ENCODE measurements at regions not wholly inside any gene's neighbourhood (a gene's known extent, or its start where the extent isn't known, plus 50 kb on each side); places are given as distances from the start of the nearest gene placed in this dataset.
"Not testable (repeated sequence)": the region's sequence is repeated elsewhere in the genome, so short reads cannot be mapped to it uniquely, and the experiment has no call there.

- no peak for TF ChIP-seq CTCF (IDR thresholded peaks at IDR 0.05; ENCODE audit: control extremely low read depth, extremely low read depth, low read depth, missing control alignments)
- no peak for DNase-seq (ENCODE audit: extremely low spot score)
- POLR2A ChIA-PET, result no interaction called here
- CTCF ChIA-PET, result interaction anchor here (1.1 to 1.4 kb wide), 2 partner anchors 10 to 20 kb away, joined by 3 read pairs; no protein-coding TSS in a partner anchor
Measured at GRCh38 chr2:121150713-121151112, 134.3 kb downstream of the TFCP2L1 start.

DNA sequence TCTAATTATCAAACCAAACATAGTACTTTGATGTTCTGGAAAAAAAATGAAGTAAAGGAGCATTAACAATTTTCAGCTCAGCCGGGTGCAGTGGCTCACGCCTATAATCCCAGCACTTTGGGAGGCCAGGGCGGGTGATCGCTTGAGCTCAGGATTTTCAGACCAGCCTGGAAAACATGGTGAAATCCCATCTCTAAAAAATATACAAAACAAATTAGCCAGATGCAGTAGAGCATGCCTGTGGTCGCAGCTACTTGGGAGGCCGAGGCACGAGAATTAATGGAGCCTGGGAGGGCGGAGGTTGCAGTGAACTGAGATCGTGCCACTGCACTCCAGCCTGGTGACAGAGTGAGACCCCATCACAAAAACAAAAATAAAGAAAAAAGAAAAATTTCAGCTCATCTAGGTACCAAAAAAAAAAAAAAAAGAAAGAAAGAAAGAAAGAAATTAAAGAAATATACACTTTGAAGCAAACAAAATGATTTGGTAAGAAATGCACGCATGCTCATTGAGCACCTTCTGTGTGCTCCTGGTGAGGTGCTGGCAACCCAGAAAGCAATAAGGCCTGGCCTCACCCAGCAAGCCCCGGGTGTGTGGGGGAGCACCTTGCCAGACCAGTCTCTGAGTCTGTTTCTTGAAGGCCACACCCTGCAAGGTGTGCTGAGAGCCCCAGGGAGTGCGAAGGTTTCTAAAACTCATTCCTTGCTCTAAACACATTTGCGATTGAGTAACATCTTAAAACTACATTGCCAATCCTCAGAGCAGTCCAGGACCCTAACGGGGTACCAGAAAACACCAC is 133.5 kb downstream of the TFCP2L1 start:
- ChIA-PET CTCF (interaction anchor here (1.1 kb wide), 1 partner anchor 9 kb away, joined by 3 read pairs; no protein-coding TSS in a partner anchor), POLR2A (no interaction called here)
- DNase-seq (ENCODE audit: extremely low spot score), result no peak
- TF ChIP-seq CTCF (IDR thresholded peaks at IDR 0.05; ENCODE audit: control extremely low read depth, extremely low read depth, low read depth, missing control alignments), result no peak

DNA sequence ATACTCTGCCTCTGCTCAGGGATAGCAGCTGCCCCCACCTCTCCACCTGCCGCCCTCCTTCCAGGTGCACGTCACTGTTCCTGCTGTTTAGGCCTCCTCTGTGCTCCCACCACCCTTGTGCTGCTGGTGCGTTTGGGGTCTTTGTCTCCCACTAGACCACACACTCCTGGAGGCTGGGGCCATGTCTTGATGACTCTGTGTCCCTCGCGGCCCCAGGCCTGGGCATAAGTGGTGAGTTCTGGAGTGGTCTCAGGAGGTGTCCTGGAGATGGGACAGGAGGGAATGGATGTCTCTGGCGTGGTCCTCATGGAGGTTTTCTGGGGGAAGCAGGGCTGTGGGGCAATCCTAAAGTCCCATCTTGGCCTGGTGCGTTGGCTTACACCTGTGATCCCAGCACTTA is 132.1 kb downstream of the TFCP2L1 start:
- ChIA-PET CTCF (no interaction called here), POLR2A (no interaction called here)
- no peak for DNase-seq (ENCODE audit: extremely low spot score)
- TF ChIP-seq CTCF (IDR thresholded peaks at IDR 0.05; ENCODE audit: control extremely low read depth, extremely low read depth, low read depth, missing control alignments), result no peak

GRCh38 chr2:121153516-121153915 is 131.5 kb downstream of the TFCP2L1 start:
- DNase-seq (ENCODE audit: extremely low spot score), result no peak
- TF ChIP-seq CTCF (IDR thresholded peaks at IDR 0.05; ENCODE audit: control extremely low read depth, extremely low read depth, low read depth, missing control alignments), result no peak
- ChIA-PET POLR2A (no interaction called here), CTCF (interaction anchor here (0.8 kb wide), 1 partner anchor 11 kb away, joined by 3 read pairs; no protein-coding TSS in a partner anchor)

- POLR2A ChIA-PET, result no interaction called here
- CTCF ChIA-PET, result no interaction called here
- DNase-seq (ENCODE audit: extremely low spot score), result no peak
- TF ChIP-seq CTCF (IDR thresholded peaks at IDR 0.05; ENCODE audit: control extremely low read depth, extremely low read depth, low read depth, missing control alignments), result no peak
Measured at GRCh38 chr2:121155502-121156056, 129.4 kb downstream of the TFCP2L1 start.

GRCh38 chr2:121157481-121157880 is 127.5 kb downstream of the TFCP2L1 start:
- CTCF ChIA-PET; POLR2A ChIA-PET; DNase-seq (ENCODE audit: extremely low spot score): not testable (repeated sequence)

GRCh38 chr2:121159291-121160071 is 125.5 kb downstream of the TFCP2L1 start:
- no peak for TF ChIP-seq CTCF (IDR thresholded peaks at IDR 0.05; ENCODE audit: control extremely low read depth, extremely low read depth, low read depth, missing control alignments)
- ChIA-PET POLR2A (no interaction called here), CTCF (no interaction called here)
- DNase-seq (ENCODE audit: extremely low spot score), result no peak
